HepG2 (cell line): ENCODE measurements at regions not wholly inside any gene's neighbourhood (a gene's known extent, or its start where the extent isn't known, plus 50 kb on each side); places are given as distances from the start of the nearest gene placed in this dataset.

Experiments used
- ATAC-seq: fragments of 200-7000 bp; cut with Tn5 transposase; 3 replicates; pipeline ENCODE4 v1.9.1; 2020; ENCODE audit warnings: mild to moderate bottlenecking, moderate library complexity
- BruUV-seq: library from RNA; stranded (reverse); fragments of 400-500 nt; replicated peaks from 2 replicates; lab custom pipeline; 2021; lab: Mats Ljungman, UMichigan
- CTCF ChIA-PET: fragments of 300-600 bp; formaldehyde crosslinking; extraction: SDS; loops from one replicate; lab custom pipeline; 2021; ENCODE audit warnings: low total read pairs, inconsistent platforms, low intra/inter-chr PET ratio; lab: Yijun Ruan, JAX
- POLR2A ChIA-PET: fragments of 350-600 bp; sonication (Branson Sonifier 250); formaldehyde crosslinking; loops from one replicate; lab custom pipeline; 2020; ENCODE audit warnings: antibody characterized with exemption, inconsistent platforms; lab: Yijun Ruan, JAX
- DNase-seq: peaks from one replicate; pipeline ENCODE4 v3.0.0-alpha.2; 2015; ENCODE audit warnings: low spot score
- FAIRE-seq: peaks from 3 replicates; lab custom pipeline; 2011; peaks lifted over from hg19 to GRCh38; lab: Jason Lieb, UNC
- H2AFZ ChIP-seq: one replicate; pipeline ENCODE4 v1.6.1; 2011; ENCODE audit warnings: low read length, inconsistent platforms
- H3K27ac ChIP-seq: fragments of 300-600 bp; 3 replicates; pipeline ENCODE4 v1.8.0; 2011; ENCODE audit warnings: mixed run types, mild to moderate bottlenecking, mixed read lengths, low read length, inconsistent platforms; ENCODE audit not compliant: insufficient read depth; ENCODE audit errors: extremely low read length
- H3K27me3 ChIP-seq, 2 experiments: fragments of 200-600 bp in 1 of 2; 2 replicates in 1 of 2; 3 replicates in 1 of 2; pipeline versions ENCODE4 v1.6.0 to v1.8.0; 2011; ENCODE audit warnings: low read length in 2 of 2, mild to moderate bottlenecking in 2 of 2, moderate library complexity in 2 of 2, inconsistent platforms in 1 of 2; ENCODE audit not compliant: insufficient read depth in 2 of 2, control insufficient read depth in 1 of 2
- H3K36me3 ChIP-seq, 2 experiments: fragments of 200-600 bp in 1 of 2; replicated peaks in 1 of 2; 2 replicates in 1 of 2; 3 replicates in 1 of 2; pipeline versions ENCODE4 v1.5.1 to v1.8.0; 2011; ENCODE audit warnings: low read length in 2 of 2, inconsistent platforms in 1 of 2; ENCODE audit not compliant: insufficient read depth in 2 of 2, control insufficient read depth in 1 of 2
- H3K4me1 ChIP-seq: 2 replicates; pipeline ENCODE4 v1.5.1; 2012; ENCODE audit warnings: low read length, inconsistent platforms; ENCODE audit not compliant: insufficient read depth
- H3K4me2 ChIP-seq: 2 replicates; pipeline ENCODE4 v1.6.0; 2011; ENCODE audit warnings: low read depth, low read length, inconsistent platforms
- H3K4me3 ChIP-seq, 3 experiments: fragments of 200-600 bp in 1 of 3; sonication (generic), shearing (Covaris generic) in 1 of 3; replicated peaks in 1 of 3; 2 replicates each; pipeline ENCODE4 v1.5.1; 2011 to 2016; ENCODE audit warnings: low read length in 3 of 3, inconsistent platforms in 2 of 3, low read depth in 2 of 3, mild to moderate bottlenecking in 2 of 3, control low read depth in 1 of 3, mixed read lengths in 1 of 3; ENCODE audit not compliant: insufficient read depth in 1 of 3
- H3K79me2 ChIP-seq: one replicate; pipeline ENCODE4 v1.6.1; 2011; ENCODE audit warnings: low read length, inconsistent platforms; ENCODE audit not compliant: insufficient read depth
- H3K9ac ChIP-seq: 2 replicates; pipeline ENCODE4 v1.6.0; 2011; ENCODE audit warnings: mild to moderate bottlenecking, low read depth, low read length, inconsistent platforms; ENCODE audit not compliant: insufficient read depth
- H3K9me3 ChIP-seq: 2 replicates; pipeline ENCODE4 v1.5.1; 2012; ENCODE audit warnings: mild to moderate bottlenecking, low read length
- H4K20me1 ChIP-seq: 2 replicates; pipeline ENCODE4 v1.6.0; 2011; ENCODE audit warnings: inconsistent platforms, mild to moderate bottlenecking, low read length, moderate library complexity; ENCODE audit not compliant: insufficient read depth
- BRCA1 ChIP-seq: sonication (generic); formaldehyde crosslinking; IDR thresholded peaks from 2 replicates; pipeline ENCODE4 v1.4.0; 2020; ENCODE audit warnings: missing genetic modification reagents
- FLYWCH1 ChIP-seq: sonication (generic); formaldehyde crosslinking; IDR thresholded peaks from 2 replicates; pipeline ENCODE4 v1.8.1; 2023; ENCODE audit warnings: mild to moderate bottlenecking, missing genetic modification reagents
- FOSL2 ChIP-seq: sonication (generic); formaldehyde crosslinking; IDR thresholded peaks from 2 replicates; pipeline ENCODE4 v1.4.0; 2020; ENCODE audit warnings: missing genetic modification reagents
- IKZF1 ChIP-seq: fragments of 450-650 bp; IDR thresholded peaks from 2 replicates; pipeline ENCODE4 v1.7.1; 2016
- KLF6 ChIP-seq: IDR thresholded peaks from 2 replicates; pipeline ENCODE4 v1.8.0; 2016; ENCODE audit warnings: missing biosample characterization, missing genetic modification reagents
- SRSF9 ChIP-seq: fragments of 200-400 bp; formaldehyde crosslinking; IDR thresholded peaks from 2 replicates; pipeline ENCODE4 v1.6.1; 2018; ENCODE audit warnings: borderline replicate concordance, mild to moderate bottlenecking, low read depth, low read length; ENCODE audit not compliant: insufficient read depth, poor library complexity, severe bottlenecking
- STAG1 ChIP-seq: sonication (generic); formaldehyde crosslinking; IDR thresholded peaks from 2 replicates; pipeline ENCODE4 v1.4.0; 2020; ENCODE audit warnings: missing genetic modification reagents
- YY1 ChIP-seq: IDR thresholded peaks from 2 replicates; pipeline ENCODE4 v1.6.1; 2011; ENCODE audit warnings: low read length, low read depth, moderate library complexity, mild to moderate bottlenecking; ENCODE audit not compliant: insufficient read depth, insufficient replicate concordance
- ZNF180 ChIP-seq: sonication (generic); formaldehyde crosslinking; IDR thresholded peaks from 2 replicates; pipeline ENCODE4 v1.4.0; 2020; ENCODE audit warnings: low read depth, missing genetic modification reagents, borderline replicate concordance
- ZNF207 ChIP-seq: fragments of 450-650 bp; IDR thresholded peaks from 2 replicates; pipeline ENCODE4 v1.6.1; 2016; ENCODE audit warnings: antibody characterized with exemption, borderline replicate concordance
- ZNF296 ChIP-seq: sonication (generic); formaldehyde crosslinking; conservative IDR thresholded peaks from 2 replicates; pipeline ENCODE4 v1.5.0; 2020; ENCODE audit warnings: mild to moderate bottlenecking, missing genetic modification reagents
- ZNF614 ChIP-seq: IDR thresholded peaks from 2 replicates; pipeline ENCODE4 v1.6.1; 2018; ENCODE audit warnings: missing biosample characterization, missing genetic modification reagents, inconsistent platforms, borderline replicate concordance
- ZNF619 ChIP-seq: sonication (generic); formaldehyde crosslinking; IDR thresholded peaks from 2 replicates; pipeline ENCODE4 v1.4.0; 2020; ENCODE audit warnings: mild to moderate bottlenecking, missing genetic modification reagents
- ZNF629 ChIP-seq: sonication (generic); formaldehyde crosslinking; conservative IDR thresholded peaks from 2 replicates; pipeline ENCODE4 v1.5.0; 2020; ENCODE audit warnings: missing genetic modification reagents
- ZNF850 ChIP-seq: sonication (generic); formaldehyde crosslinking; conservative IDR thresholded peaks from 2 replicates; pipeline ENCODE4 v1.9.0; 2021; ENCODE audit warnings: mild to moderate bottlenecking, missing genetic modification reagents
- whole genome bisulfite sequencing: methylation state at CpG from one replicate; pipeline ENCODE4 v1.1.6; 2017; ENCODE audit warnings: low lambda C conversion rate; 5-methylcytosine and 5-hydroxymethylcytosine counted together
- in situ Hi-C: cut with HindIII; loops from 2 replicates; pipeline ENCODE4 v1.10.0; 2017; ENCODE audit warnings: low pct_unique_long_range_greater_than_20kb; ENCODE audit not compliant: extremely low pct_ligation_motif_present
- intact Hi-C: fragments of 100-400 bp; cut with micrococcal nuclease; formaldehyde crosslinking; loops from one replicate; pipeline ENCODE4 v1.10.0; 2022; ENCODE audit not compliant: unreplicated experiment

GRCh38 chrX:39726771-39727170 is 371.0 kb downstream of the BCOR start (continued):
- no peak for TF ChIP-seq ZNF629 (CRISPR knock-in tag)
- no peak for TF ChIP-seq YY1
- no peak for TF ChIP-seq IKZF1
- no peak for TF ChIP-seq SRSF9

- TF ChIP-seq FLYWCH1 (no peak), ZNF619 (CRISPR knock-in tag) (no peak), ZNF207 (no peak), ZNF296 (CRISPR knock-in tag) (no peak), KLF6 (no peak), ZNF180 (CRISPR knock-in tag) (no peak), FOSL2 (CRISPR knock-in tag) (no peak), ZNF850 (no peak), BRCA1 (CRISPR knock-in tag) (no peak), STAG1 (CRISPR knock-in tag) (no peak), ZNF614 (no peak)
- Histone ChIP-seq H4K20me1 (no peaks in the 10 kb centered on the region), H3K4me1 (peaks cover 17% of the 10 kb centered on the region), H3K36me3 (no peaks in the 10 kb centered on the region), H3K4me3 (no peak overlapping the region), H2AFZ (no peak overlapping the region), H3K27me3 (no peaks in the 10 kb centered on the region), H3K27ac (no peak overlapping the region), H3K79me2 (no peaks in the 10 kb centered on the region), H3K4me2 (no peak overlapping the region), H3K9me3 (no peaks in the 10 kb centered on the region), H3K9ac (no peak overlapping the region)
- WGBS: 0% methylated on average over 1 of the region's 4 CpGs
- DNase-seq (no peak), ATAC-seq (no peak), FAIRE-seq (no peak)
- intact Hi-C loops (no loop called here), in situ Hi-C loops (no loop called here)
- BruUV-seq: no TSS peak
- POLR2A ChIA-PET: no interaction called here
- CTCF ChIA-PET: no interaction called here
Observed at GRCh38 chrX:39728025-39728424, 369.7 kb downstream of the BCOR start.
